Vagina (tissue), 2 donors: ENCODE measurements at regions not wholly inside any gene's neighbourhood (a gene's known extent, or its start where the extent isn't known, plus 50 kb on each side); places are given as distances from the start of the nearest gene placed in this dataset.

ENCODE experiments used
- POLR2A ChIP-seq, 2 donors: fragments of 450-650 bp; IDR thresholded peaks; one replicate each; pipeline ENCODE4 v1.6.1; 2017; ENCODE audit warnings: antibody characterized with exemption in 2 of 2, mild to moderate bottlenecking in 2 of 2, moderate library complexity in 2 of 2
- TF ChIP-seq, protein P1 (sequence below), 3 experiments: fragments of 450-650 bp in 2 of 3; fragments of 200-600 bp in 1 of 3; sonication (generic) in 1 of 3; IDR thresholded peaks; one replicate each; pipeline ENCODE4 v1.5.1; 2017 to 2019; ENCODE audit warnings: antibody characterized with exemption in 3 of 3, mild to moderate bottlenecking in 2 of 3, moderate library complexity in 2 of 3

DNA sequence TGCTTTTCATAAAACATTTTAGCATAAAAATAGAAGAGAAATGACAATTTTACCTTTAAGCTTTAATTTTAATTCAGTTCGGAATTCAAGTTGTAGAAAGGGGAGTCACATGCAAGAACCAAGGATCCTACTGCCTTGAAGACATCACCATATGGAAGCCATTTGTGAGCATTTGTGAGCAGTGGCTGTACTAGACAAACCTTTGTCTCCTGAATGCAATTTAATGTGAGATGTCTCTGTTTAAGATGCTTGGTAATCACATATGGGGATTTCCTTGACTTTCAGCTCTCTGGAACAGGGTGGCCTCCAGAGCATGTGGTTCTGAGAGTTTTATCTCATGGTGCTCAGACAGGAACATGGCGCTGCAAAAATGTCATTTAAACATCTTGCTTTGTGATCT lies 421.8 kb downstream of the NYAP2 start:
- TF ChIP-seq, protein P1, sequence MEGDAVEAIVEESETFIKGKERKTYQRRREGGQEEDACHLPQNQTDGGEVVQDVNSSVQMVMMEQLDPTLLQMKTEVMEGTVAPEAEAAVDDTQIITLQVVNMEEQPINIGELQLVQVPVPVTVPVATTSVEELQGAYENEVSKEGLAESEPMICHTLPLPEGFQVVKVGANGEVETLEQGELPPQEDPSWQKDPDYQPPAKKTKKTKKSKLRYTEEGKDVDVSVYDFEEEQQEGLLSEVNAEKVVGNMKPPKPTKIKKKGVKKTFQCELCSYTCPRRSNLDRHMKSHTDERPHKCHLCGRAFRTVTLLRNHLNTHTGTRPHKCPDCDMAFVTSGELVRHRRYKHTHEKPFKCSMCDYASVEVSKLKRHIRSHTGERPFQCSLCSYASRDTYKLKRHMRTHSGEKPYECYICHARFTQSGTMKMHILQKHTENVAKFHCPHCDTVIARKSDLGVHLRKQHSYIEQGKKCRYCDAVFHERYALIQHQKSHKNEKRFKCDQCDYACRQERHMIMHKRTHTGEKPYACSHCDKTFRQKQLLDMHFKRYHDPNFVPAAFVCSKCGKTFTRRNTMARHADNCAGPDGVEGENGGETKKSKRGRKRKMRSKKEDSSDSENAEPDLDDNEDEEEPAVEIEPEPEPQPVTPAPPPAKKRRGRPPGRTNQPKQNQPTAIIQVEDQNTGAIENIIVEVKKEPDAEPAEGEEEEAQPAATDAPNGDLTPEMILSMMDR (IDR thresholded peaks at IDR 0.05): no peak
- no peak for TF ChIP-seq POLR2A (IDR thresholded peaks at IDR 0.05)
